Keratinocyte (primary cell): ENCODE measurements at regions not wholly inside any gene's neighbourhood (a gene's known extent, or its start where the extent isn't known, plus 50 kb on each side); places are given as distances from the start of the nearest gene placed in this dataset.
"Not testable (repeated sequence)": the region's sequence is repeated elsewhere in the genome, so short reads cannot be mapped to it uniquely, and the experiment has no call there.

Experiments
- DNase-seq: peaks from one replicate; pipeline ENCODE4 v3.0.0-alpha.2; 2011; ENCODE audit warnings: low read depth, missing footprints, low spot score
- FAIRE-seq: peaks from 2 replicates; lab custom pipeline; 2011; peaks lifted over from hg19 to GRCh38; lab: Jason Lieb, UNC
- H2AFZ ChIP-seq: 2 replicates; pipeline ENCODE4 v1.6.0; 2012; ENCODE audit warnings: low read length, control low read depth, inconsistent platforms; ENCODE audit not compliant: control insufficient read depth
- H3K27ac ChIP-seq: 2 replicates; pipeline ENCODE4 v1.5.1; 2011; ENCODE audit warnings: low read length; ENCODE audit not compliant: control insufficient read depth, insufficient read depth
- H3K27me3 ChIP-seq: 3 replicates; pipeline ENCODE4 v1.6.0; 2011; ENCODE audit warnings: low read length; ENCODE audit not compliant: control insufficient read depth, insufficient read depth; ENCODE audit errors: extremely low read depth
- H3K36me3 ChIP-seq, 2 experiments: 2 replicates in 1 of 2; 3 replicates in 1 of 2; pipeline ENCODE4 v1.5.1; 2011; ENCODE audit warnings: low read length in 2 of 2, mild to moderate bottlenecking in 1 of 2; ENCODE audit not compliant: control insufficient read depth in 2 of 2, insufficient read depth in 2 of 2; ENCODE audit errors: extremely low read depth in 1 of 2
- H3K4me1 ChIP-seq: 3 replicates; pipeline ENCODE4 v1.5.1; 2011; ENCODE audit warnings: low read length; ENCODE audit not compliant: control insufficient read depth, insufficient read depth; ENCODE audit errors: extremely low read depth
- H3K4me2 ChIP-seq: 3 replicates; pipeline ENCODE4 v1.6.0; 2011; ENCODE audit warnings: low read depth, low read length; ENCODE audit not compliant: control insufficient read depth, insufficient read depth; ENCODE audit errors: extremely low read depth
- H3K4me3 ChIP-seq, 3 experiments: fragments of 200-600 bp in 1 of 3; sonication (generic) in 1 of 3; 2 replicates in 2 of 3; 3 replicates in 1 of 3; pipeline ENCODE4 v1.5.1; 2011 to 2016; ENCODE audit warnings: low read length in 3 of 3, mild to moderate bottlenecking in 3 of 3, control low read depth in 2 of 3, inconsistent platforms in 1 of 3, low read depth in 1 of 3, mixed read lengths in 1 of 3, mixed run types in 1 of 3, moderate library complexity in 1 of 3; ENCODE audit not compliant: control insufficient read depth in 2 of 3, insufficient read depth in 2 of 3; ENCODE audit errors: extremely low read depth in 1 of 3
- H3K79me2 ChIP-seq: 2 replicates; pipeline ENCODE4 v1.6.0; 2012; ENCODE audit warnings: low read length; ENCODE audit not compliant: control insufficient read depth, insufficient read depth
- H3K9ac ChIP-seq: 3 replicates; pipeline ENCODE4 v1.6.0; 2011; ENCODE audit warnings: low read length; ENCODE audit not compliant: control insufficient read depth, insufficient read depth; ENCODE audit errors: extremely low read depth
- H3K9me1 ChIP-seq: 3 replicates; pipeline ENCODE4 v1.6.0; 2011; ENCODE audit warnings: low read length; ENCODE audit not compliant: control insufficient read depth, insufficient read depth; ENCODE audit errors: extremely low read depth
- H3K9me3 ChIP-seq: 2 replicates; pipeline ENCODE4 v1.5.1; 2012; ENCODE audit warnings: low read depth, low read length; ENCODE audit not compliant: control insufficient read depth
- H4K20me1 ChIP-seq: 3 replicates; pipeline ENCODE4 v1.6.0; 2011; ENCODE audit warnings: low read length; ENCODE audit not compliant: control insufficient read depth, insufficient read depth; ENCODE audit errors: extremely low read depth
- EZH2 ChIP-seq: IDR thresholded peaks from one replicate; pipeline ENCODE4 v1.6.1; 2012; ENCODE audit warnings: inconsistent platforms, mild to moderate bottlenecking, low read length, moderate library complexity
- dilution Hi-C: fragments of 300-500 bp; cut with MboI; formaldehyde crosslinking; loops from one replicate; pipeline ENCODE4 v1.7.0; 2020; ENCODE audit warnings: low sequenced_read_pairs; ENCODE audit not compliant: extremely low pct_ligation_motif_present
- TF ChIP-seq, protein P1 (sequence below), 3 experiments: IDR thresholded peaks in 1 of 3; conservative IDR thresholded peaks in 1 of 3; optimal IDR thresholded peaks in 1 of 3; 2 replicates in 2 of 3; 3 replicates in 1 of 3; pipeline versions ENCODE3 to v1.5.1; 2011; ENCODE audit warnings: low read length in 3 of 3, mild to moderate bottlenecking in 3 of 3, moderate library complexity in 2 of 3, control low read depth in 1 of 3, inconsistent platforms in 1 of 3; ENCODE audit not compliant: insufficient read depth in 2 of 3; ENCODE audit errors: extremely low read depth in 1 of 3

DNA sequence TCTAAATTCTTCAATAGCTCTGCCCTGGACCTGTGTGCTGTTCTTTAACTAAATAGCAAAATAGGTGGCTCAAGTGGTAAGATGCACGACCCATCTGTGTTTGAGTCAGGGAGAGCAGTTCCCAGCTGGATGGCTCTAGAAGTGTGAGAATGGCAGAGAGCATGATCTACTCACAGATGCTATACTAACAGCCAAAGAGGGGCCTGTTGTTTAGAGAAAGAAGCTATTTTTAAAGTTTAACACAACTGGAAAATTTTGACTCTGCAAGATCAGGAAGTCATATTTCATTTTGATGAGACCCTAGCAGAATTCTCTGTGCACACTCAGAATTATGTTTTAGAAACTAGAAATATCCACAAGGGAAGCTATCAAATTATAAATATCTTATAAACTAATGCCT is 87.4 kb upstream of the PIP4K2A start:
- Histone ChIP-seq H3K27ac (no peak overlapping the region), H3K9me3 (no peaks in the 10 kb centered on the region), H3K4me2 (no peak overlapping the region), H3K4me3 (no peak overlapping the region), H3K36me3 (no peaks in the 10 kb centered on the region), H2AFZ (no peak overlapping the region), H3K4me1 (peaks cover 8% of the 10 kb centered on the region), H3K79me2 (no peaks in the 10 kb centered on the region), H4K20me1 (no peaks in the 10 kb centered on the region), H3K27me3 (no peaks in the 10 kb centered on the region), H3K9ac (no peak overlapping the region), H3K9me1 (no peaks in the 10 kb centered on the region)
- FAIRE-seq (no peak), DNase-seq (no peak)
- dilution Hi-C loops = no loop called here
- no peak for TF ChIP-seq EZH2
- TF ChIP-seq, protein P1, sequence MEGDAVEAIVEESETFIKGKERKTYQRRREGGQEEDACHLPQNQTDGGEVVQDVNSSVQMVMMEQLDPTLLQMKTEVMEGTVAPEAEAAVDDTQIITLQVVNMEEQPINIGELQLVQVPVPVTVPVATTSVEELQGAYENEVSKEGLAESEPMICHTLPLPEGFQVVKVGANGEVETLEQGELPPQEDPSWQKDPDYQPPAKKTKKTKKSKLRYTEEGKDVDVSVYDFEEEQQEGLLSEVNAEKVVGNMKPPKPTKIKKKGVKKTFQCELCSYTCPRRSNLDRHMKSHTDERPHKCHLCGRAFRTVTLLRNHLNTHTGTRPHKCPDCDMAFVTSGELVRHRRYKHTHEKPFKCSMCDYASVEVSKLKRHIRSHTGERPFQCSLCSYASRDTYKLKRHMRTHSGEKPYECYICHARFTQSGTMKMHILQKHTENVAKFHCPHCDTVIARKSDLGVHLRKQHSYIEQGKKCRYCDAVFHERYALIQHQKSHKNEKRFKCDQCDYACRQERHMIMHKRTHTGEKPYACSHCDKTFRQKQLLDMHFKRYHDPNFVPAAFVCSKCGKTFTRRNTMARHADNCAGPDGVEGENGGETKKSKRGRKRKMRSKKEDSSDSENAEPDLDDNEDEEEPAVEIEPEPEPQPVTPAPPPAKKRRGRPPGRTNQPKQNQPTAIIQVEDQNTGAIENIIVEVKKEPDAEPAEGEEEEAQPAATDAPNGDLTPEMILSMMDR (optimal IDR thresholded peaks at IDR 0.05 in 1 of 3, IDR thresholded peaks at IDR 0.05 in 1 of 3, conservative IDR thresholded peaks at IDR 0.05 in 1 of 3; ENCODE audit: extremely low read depth in 1 of 3, insufficient read depth in 2 of 3, low read length in 3 of 3) = no peak

DNA sequence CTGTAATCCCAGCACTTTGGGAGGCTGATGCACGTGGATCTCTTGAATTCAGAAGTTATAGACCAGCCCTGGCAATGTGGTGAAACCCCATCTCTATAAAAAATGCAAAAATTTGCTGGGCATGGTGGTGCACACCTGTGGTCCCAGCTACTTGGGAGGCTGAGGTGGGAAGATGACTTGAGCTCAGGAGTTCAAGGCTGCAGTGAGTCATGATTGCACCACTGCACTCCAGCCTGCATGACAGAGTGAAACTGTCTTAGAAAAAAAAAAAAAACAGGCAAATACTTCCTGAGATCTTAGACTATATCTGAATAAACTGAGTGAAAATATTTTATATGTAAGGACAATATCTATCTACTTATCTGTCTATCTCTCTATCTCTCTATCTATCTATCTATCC is 83.4 kb upstream of the PIP4K2A start:
- dilution Hi-C loops, H3K79me2 ChIP-seq, H2AFZ ChIP-seq, H3K36me3 ChIP-seq, H4K20me1 ChIP-seq, H3K4me3 ChIP-seq, H3K9ac ChIP-seq, H3K27ac ChIP-seq, H3K4me1 ChIP-seq, DNase-seq, H3K9me1 ChIP-seq, H3K4me2 ChIP-seq, H3K27me3 ChIP-seq, FAIRE-seq, H3K9me3 ChIP-seq: not testable (repeated sequence)

DNA sequence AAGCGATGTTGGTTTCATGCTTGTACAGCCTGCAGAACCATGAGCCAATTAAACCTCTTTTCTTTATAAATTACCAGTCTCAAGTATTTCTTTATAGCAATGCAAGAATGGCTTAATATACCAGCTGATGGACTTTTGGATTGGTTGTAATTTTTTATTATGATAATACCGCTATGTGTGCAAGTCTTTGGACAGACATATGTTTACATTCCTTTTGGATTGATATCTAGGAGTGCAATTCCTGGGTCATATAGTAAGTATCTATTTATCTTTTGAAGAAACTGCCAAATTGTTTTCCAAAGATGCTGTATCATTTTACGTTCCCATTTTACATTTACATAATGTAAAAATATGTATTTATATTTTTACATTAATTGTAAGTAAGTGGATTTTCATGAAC is 81.2 kb upstream of the PIP4K2A start:
- Histone ChIP-seq H3K9ac (no peak overlapping the region), H3K9me1 (no peaks in the 10 kb centered on the region), H2AFZ (no peak overlapping the region), H3K4me2 (no peak overlapping the region), H3K27me3 (no peaks in the 10 kb centered on the region), H3K4me3 (no peak overlapping the region), H3K27ac (no peak overlapping the region), H3K9me3 (no peaks in the 10 kb centered on the region), H3K79me2 (no peaks in the 10 kb centered on the region), H4K20me1 (no peaks in the 10 kb centered on the region), H3K4me1 (no peaks in the 10 kb centered on the region), H3K36me3 (no peaks in the 10 kb centered on the region)
- dilution Hi-C loops = no loop called here
- DNase-seq (no peak), FAIRE-seq (no peak)
- TF ChIP-seq, protein P1 (optimal IDR thresholded peaks at IDR 0.05 in 1 of 3, IDR thresholded peaks at IDR 0.05 in 1 of 3, conservative IDR thresholded peaks at IDR 0.05 in 1 of 3; ENCODE audit: extremely low read depth in 1 of 3, insufficient read depth in 2 of 3, low read length in 3 of 3) = no peak
- TF ChIP-seq EZH2 = no peak
